Right atrium auricular region (tissue), 2 donors: ENCODE measurements at regions not wholly inside any gene's neighbourhood (a gene's known extent, or its start where the extent isn't known, plus 50 kb on each side); places are given as distances from the start of the nearest gene placed in this dataset.
"Not testable (repeated sequence)": the region's sequence is repeated elsewhere in the genome, so short reads cannot be mapped to it uniquely, and the experiment has no call there.

Source experiments
- DNase-seq: peaks from one replicate; pipeline ENCODE4 v3.0.0-alpha.2; 2019; ENCODE audit warnings: low spot score
- H3K27ac ChIP-seq, 2 donors: fragments of 200-600 bp; sonication (generic); 1 replicate in 1 of 2; 2 replicates in 1 of 2; pipeline ENCODE4 v1.5.1; 2016 to 2019
- H3K27me3 ChIP-seq, 2 donors: fragments of 200-600 bp; sonication (generic); one replicate each; pipeline versions ENCODE4 v1.5.1 to v1.6.0; 2017 to 2019
- H3K36me3 ChIP-seq: fragments of 200-600 bp; sonication (generic); one replicate; pipeline ENCODE4 v1.5.1; 2016
- H3K4me1 ChIP-seq, 2 donors: fragments of 200-600 bp; sonication (generic); one replicate each; pipeline versions ENCODE4 v1.5.1 to v1.6.0; 2017 to 2019
- H3K4me3 ChIP-seq, 2 donors: fragments of 200-600 bp; sonication (generic); 1 replicate in 1 of 2; 2 replicates in 1 of 2; pipeline ENCODE4 v1.5.1; 2017 to 2019; ENCODE audit warnings: mild to moderate bottlenecking in 1 of 2, moderate library complexity in 1 of 2
- H3K9me3 ChIP-seq, 2 donors: fragments of 200-600 bp; sonication (generic); one replicate each; pipeline ENCODE4 v1.5.1; 2019
- TF ChIP-seq, protein P1 (sequence below), 2 donors: fragments of 200-600 bp; sonication (generic); IDR thresholded peaks; one replicate each; pipeline ENCODE4 v1.5.1; 2019; ENCODE audit warnings: antibody characterized with exemption in 2 of 2

DNA sequence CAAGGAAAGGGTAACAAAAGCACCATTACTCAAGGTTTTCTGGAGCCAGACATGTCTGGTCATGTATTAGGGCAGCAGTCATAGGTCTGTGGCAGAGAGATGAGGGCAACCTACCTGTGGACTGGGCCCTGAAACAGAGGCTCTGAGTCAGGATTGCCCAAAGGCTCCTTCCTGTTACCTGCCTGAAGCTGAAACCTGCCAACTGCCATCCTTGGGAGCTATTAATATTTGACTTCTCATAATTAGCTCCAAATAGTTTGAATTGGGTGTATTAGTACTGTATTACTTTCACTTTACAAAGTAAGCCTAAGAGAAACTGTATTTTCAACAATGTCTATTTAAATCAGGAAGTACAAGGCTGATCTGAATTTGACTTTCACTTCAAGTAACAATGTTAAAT, 72.0 kb upstream of the TBX18 start:
- H3K36me3 ChIP-seq = no peaks in the 10 kb centered on the region
- H3K27ac ChIP-seq = no peak overlapping the region

DNA sequence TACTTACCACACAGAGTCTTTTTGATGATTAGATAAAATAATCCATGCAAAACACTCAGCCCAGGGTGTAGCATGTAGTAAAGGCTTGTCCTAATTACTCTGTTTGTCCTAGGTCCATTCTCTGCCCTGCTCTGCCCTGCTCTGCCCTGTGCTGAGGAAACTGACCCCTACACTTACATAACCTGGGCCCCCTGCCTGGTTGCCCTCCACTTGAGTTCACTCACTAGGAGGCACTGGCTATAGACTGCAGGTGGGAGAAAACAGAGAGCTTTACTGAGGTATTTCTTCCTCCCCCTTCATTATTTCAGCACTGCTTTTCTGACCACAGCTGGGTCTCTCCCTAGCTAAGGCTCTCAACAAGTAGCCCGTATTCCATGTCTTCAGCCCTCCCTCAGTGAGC, 70.9 kb upstream of the TBX18 start:
- H3K27ac ChIP-seq = no peak overlapping the region
- H3K36me3 ChIP-seq = no peaks in the 10 kb centered on the region
- H3K4me3 ChIP-seq = no peak overlapping the region
- no peak for DNase-seq
- peaks cover 0 to 3% of the 10 kb centered on the region in 2 donors for H3K9me3 ChIP-seq
- H3K27me3 ChIP-seq = no peaks in the 10 kb centered on the region
- TF ChIP-seq, protein P1, sequence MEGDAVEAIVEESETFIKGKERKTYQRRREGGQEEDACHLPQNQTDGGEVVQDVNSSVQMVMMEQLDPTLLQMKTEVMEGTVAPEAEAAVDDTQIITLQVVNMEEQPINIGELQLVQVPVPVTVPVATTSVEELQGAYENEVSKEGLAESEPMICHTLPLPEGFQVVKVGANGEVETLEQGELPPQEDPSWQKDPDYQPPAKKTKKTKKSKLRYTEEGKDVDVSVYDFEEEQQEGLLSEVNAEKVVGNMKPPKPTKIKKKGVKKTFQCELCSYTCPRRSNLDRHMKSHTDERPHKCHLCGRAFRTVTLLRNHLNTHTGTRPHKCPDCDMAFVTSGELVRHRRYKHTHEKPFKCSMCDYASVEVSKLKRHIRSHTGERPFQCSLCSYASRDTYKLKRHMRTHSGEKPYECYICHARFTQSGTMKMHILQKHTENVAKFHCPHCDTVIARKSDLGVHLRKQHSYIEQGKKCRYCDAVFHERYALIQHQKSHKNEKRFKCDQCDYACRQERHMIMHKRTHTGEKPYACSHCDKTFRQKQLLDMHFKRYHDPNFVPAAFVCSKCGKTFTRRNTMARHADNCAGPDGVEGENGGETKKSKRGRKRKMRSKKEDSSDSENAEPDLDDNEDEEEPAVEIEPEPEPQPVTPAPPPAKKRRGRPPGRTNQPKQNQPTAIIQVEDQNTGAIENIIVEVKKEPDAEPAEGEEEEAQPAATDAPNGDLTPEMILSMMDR (IDR thresholded peaks at IDR 0.05) = no peak
- no peaks in the 10 kb centered on the region for H3K4me1 ChIP-seq

More for the DNA sequence above, 72.0 kb upstream of the TBX18 start:
- H3K4me3 ChIP-seq = no peak overlapping the region
- peaks cover 0 to 3% of the 10 kb centered on the region in 2 donors for H3K9me3 ChIP-seq
- H3K27me3 ChIP-seq = no peaks in the 10 kb centered on the region
- TF ChIP-seq, protein P1 (IDR thresholded peaks at IDR 0.05) = no peak
- DNase-seq = no peak
- no peaks in the 10 kb centered on the region for H3K4me1 ChIP-seq

DNA sequence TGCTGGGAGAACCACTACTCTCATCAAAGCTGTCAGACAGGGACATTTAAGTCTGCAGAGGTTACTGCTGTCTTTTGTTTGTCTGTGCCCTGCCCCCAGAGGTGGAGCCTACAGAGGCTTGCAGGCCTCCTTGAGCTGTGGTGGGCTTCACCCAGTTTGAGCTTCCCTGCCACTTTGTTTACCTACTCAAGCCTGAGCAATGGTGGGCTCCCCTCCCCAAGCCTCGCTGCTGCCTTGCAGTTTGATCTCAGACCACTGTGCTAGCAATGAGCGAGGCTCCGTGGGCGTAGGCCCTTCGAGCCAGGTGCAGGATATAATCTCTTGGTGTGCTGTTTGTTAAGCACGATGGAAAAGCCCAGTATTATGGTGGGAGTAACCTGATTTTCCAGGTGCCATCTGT, 67.5 kb upstream of the TBX18 start:
- not testable (repeated sequence) for H3K27me3 ChIP-seq, H3K36me3 ChIP-seq, H3K9me3 ChIP-seq, H3K4me3 ChIP-seq, DNase-seq, H3K4me1 ChIP-seq, H3K27ac ChIP-seq

DNA sequence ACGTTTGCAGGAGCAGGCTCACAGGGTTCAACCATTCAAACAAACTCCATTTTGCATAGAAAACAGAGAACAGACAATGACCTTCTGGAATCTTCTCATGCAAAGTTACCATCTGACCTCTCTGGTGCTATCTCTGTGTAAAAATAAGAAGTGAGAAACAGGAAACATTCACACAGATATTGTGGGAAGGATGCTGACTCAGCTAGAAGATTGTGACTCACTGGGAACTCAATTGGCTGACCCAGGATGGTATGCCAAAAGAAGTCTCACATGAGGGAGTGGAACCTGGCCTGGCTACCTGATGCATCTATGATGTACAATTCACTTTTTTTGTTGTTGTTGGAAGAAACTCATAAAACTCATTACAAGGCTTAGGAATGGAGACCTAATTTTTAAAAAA, 61.1 kb upstream of the TBX18 start:
- TF ChIP-seq, protein P1 (IDR thresholded peaks at IDR 0.05) = no peak
- no peak overlapping the region for H3K27ac ChIP-seq
- H3K27me3 ChIP-seq = no peaks in the 10 kb centered on the region
- H3K4me1 ChIP-seq = no peaks in the 10 kb centered on the region
- H3K4me3 ChIP-seq = no peak overlapping the region
- DNase-seq = no peak
- no peaks in the 10 kb centered on the region for H3K9me3 ChIP-seq
- H3K36me3 ChIP-seq = no peaks in the 10 kb centered on the region

DNA sequence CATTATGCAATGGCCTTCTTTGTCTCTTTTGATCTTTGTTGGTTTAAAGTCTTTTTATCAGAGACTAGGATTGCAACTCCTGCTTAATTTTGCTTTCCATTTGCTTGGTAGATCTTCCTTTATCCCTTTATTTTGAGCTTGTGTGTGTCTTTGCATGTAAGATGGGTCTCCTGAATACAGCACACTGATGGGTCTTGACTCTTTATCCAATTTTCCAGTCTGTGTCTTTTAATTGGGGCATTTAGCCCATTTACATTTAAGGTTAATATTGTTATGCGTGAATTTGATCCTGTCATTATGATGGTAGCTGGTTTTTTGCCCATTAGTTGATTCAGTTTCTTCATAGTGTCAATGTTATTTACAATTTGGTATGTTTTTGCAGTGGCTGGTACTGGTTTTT, 56.9 kb upstream of the TBX18 start:
- not testable (repeated sequence) for DNase-seq, H3K9me3 ChIP-seq, H3K27ac ChIP-seq, H3K27me3 ChIP-seq, H3K4me1 ChIP-seq, H3K36me3 ChIP-seq, H3K4me3 ChIP-seq

DNA sequence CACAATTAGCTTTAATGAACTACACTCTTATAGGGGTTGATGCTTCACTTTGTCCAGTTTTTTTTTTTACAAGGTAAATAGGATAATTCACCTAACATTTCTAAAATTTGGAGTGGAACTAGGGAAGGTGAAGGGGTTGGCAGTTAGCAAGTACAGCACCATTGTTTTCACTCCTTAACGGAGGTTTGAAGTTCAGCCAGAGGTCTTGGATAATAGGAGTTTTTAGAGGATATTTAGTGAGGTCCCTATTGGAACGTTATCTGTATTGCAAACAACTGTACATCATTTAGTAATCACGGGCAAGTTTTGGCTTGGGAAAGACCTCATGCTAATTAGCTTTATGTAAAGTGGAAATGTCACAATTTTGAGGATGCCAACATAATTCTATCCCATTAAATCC, 52.3 kb upstream of the TBX18 start:
- Histone ChIP-seq H3K4me1 (no peaks in the 10 kb centered on the region), H3K9me3 (no peaks in the 10 kb centered on the region), H3K4me3 (no peak overlapping the region), H3K36me3 (no peaks in the 10 kb centered on the region), H3K27ac (no peak overlapping the region), H3K27me3 (no peaks in the 10 kb centered on the region)
- TF ChIP-seq, protein P1 (IDR thresholded peaks at IDR 0.05) = no peak
- DNase-seq = no peak

DNA sequence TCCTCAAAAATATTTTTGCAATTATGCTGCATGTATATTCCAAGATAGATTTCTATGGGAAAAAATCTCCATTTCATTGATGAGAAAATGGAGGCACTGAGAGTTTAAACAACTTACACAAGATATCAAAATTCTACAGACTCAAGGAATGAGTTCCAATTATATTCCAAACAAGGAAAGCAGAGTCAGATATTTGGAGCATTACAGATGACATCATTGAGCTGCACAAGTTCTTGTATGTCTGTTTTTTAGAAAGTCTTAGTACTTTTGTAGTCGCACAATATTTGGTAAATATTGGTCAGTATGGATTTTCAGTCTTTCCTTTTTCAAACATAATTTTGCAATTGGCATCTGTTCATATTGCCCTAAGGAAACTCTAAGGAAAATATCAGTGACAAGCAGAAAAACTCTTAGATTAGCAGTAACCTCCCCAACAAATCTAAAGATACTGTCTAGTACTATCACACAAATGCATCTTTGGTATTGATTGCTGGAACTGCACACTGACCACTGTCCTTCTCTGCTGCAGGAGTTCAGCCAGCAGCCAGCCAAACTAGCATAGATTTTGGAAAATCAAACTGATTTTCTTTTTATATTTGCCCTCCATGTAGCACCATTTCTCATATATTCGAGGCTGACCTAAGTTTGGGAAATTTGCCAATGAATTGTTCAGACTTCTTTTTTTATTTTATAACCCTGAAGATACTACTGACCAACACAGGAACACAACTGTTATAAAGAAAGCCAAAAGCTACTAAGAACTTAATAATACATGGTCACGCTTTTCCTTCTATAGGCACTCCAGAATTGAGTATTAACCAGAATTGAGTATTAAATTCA, 51.7 kb upstream of the TBX18 start:
- H3K27ac ChIP-seq = no peak overlapping the region
- H3K9me3 ChIP-seq = no peaks in the 10 kb centered on the region
- H3K4me1 ChIP-seq = no peaks in the 10 kb centered on the region
- no peak overlapping the region for H3K4me3 ChIP-seq
- H3K36me3 ChIP-seq = no peaks in the 10 kb centered on the region
- no peak for DNase-seq
- no peaks in the 10 kb centered on the region for H3K27me3 ChIP-seq
- TF ChIP-seq, protein P1 (IDR thresholded peaks at IDR 0.05) = no peak
